Activated CD4-positive, alpha-beta T cell treated with anti-CD3 and anti-CD28 coated beads for 1 hour (primary cell): ENCODE measurements at regions not wholly inside any gene's neighbourhood (a gene's known extent, or its start where the extent isn't known, plus 50 kb on each side); places are given as distances from the start of the nearest gene placed in this dataset.
"Not testable (repeated sequence)": the region's sequence is repeated elsewhere in the genome, so short reads cannot be mapped to it uniquely, and the experiment has no call there.

Source experiments
- DNase-seq: peaks from one replicate; pipeline ENCODE4 v3.0.0-alpha.2; 2020

DNA sequence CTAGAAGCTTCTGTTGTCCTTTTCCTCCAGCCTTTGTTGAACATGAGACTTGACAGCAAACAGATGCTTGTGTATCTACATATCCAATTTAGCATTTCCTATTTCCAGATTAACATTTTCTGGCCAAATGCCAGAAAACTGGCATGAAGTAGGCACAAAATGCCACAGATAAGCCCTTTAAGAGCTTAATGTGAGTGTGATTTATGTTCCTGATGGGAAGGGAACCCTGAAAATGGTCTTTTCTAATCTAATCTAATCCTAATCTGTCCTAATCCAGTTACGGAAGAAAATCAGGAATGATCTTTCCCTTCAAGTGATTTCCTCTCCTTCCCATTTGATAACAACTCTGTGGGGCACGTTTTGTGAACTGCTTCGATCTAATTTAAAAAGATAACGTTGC, 133.0 kb upstream of the C1QTNF7 start:
- no peak for DNase-seq

DNA sequence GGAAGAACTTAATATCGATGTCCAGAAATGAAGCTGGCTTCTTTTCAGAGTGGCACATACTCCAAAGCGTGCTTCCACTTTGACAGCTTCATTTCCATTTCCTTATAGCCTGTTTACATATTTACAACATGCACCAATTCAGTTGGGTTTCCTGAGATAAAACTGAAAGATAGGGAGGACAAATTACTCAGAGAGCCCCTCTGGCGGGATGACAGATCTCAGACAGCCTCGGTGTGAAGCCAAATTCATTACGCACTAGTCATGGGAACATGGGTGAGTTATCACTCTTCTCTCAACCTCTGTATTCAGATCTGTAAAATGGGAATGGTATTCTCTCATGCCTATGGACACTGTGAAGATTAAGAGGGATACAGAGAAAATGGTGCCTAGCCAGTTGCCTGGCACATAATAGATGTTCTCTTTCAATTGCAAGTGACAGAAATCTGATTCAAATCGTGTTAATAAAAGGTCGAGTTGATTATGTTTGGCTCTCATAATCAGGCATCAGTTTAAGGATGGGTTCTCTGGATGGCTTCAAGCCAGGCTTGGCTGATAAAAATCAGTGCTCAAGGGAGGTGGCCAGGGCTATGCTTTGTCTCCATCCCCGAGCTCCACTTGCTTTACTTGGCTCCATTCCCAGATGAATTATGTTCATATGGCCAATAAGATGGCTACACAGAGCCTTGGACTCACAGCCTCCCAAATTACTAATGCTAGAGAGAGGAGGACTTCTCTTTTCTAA, 132.2 kb upstream of the C1QTNF7 start:
- no peak for DNase-seq

GRCh38 chr4:15297344-15297743, 130.5 kb upstream of the C1QTNF7 start:
- no peak for DNase-seq

DNA sequence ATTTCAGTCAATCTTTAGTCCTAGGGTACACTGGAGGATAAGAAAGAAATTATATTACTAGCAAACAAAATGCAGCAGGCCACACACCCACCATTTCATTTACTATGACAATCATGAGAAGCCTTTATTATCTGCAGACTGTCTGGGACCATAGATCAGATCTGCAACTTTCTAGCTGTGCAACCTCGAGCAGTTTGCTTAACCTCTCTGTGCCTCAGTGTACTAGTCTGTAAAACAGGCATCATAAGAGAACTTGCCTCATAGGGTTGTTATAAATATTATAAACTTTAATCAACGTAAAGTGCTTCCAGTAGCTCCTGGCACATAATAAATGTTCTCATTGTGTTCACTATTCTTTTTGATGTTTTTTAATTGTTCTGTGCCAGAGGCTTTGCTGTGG, 128.2 kb upstream of the C1QTNF7 start:
- DNase-seq = no peak

DNA sequence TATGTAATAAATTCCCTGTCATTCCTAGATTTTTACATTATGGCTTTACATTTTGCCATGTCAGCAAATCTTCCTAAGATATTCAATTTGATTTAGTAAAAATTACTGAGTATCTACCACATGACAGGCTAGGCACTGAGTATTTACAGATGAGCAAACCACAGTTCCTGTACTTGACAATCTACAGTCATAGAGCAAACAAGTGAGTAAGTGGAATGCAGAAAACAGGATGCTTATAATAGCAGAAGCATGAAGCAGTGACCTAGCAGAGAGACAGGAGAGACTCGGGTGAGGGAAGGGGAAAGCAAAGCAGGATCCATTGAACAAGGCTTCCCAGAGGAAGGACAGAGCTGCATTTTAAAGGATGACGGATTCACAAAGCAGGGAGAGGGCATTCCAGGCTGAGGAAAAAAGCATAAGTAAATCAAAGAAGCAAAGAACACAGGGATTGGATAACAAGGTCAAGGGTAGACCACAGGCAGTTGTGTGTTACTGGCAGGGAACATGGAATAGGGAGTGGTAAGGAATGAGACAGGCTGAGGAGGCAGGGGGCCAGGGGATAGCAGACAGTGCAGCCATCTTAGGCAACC, 124.7 kb upstream of the C1QTNF7 start:
- DNase-seq = no peak

- no peak for DNase-seq
Measured at GRCh38 chr4:15314974-15315373, 112.9 kb upstream of the C1QTNF7 start.

GRCh38 chr4:15317246-15317645, 110.6 kb upstream of the C1QTNF7 start:
- DNase-seq = no peak

GRCh38 chr4:15318621-15319348, 109.0 kb upstream of the C1QTNF7 start:
- no peak for DNase-seq

- no peak for DNase-seq
Measured at GRCh38 chr4:15320121-15320678, 107.6 kb upstream of the C1QTNF7 start.

GRCh38 chr4:15322006-15322405, 105.8 kb upstream of the C1QTNF7 start:
- no peak for DNase-seq

GRCh38 chr4:15325987-15326386, 101.8 kb upstream of the C1QTNF7 start:
- no peak for DNase-seq

- no peak for DNase-seq
Measured at GRCh38 chr4:15327311-15328298, 100.2 kb upstream of the C1QTNF7 start.

- no peak for DNase-seq
Measured at GRCh38 chr4:15331930-15332329, 95.9 kb upstream of the C1QTNF7 start.

GRCh38 chr4:15332377-15332776, 95.5 kb upstream of the C1QTNF7 start:
- DNase-seq = no peak

DNA sequence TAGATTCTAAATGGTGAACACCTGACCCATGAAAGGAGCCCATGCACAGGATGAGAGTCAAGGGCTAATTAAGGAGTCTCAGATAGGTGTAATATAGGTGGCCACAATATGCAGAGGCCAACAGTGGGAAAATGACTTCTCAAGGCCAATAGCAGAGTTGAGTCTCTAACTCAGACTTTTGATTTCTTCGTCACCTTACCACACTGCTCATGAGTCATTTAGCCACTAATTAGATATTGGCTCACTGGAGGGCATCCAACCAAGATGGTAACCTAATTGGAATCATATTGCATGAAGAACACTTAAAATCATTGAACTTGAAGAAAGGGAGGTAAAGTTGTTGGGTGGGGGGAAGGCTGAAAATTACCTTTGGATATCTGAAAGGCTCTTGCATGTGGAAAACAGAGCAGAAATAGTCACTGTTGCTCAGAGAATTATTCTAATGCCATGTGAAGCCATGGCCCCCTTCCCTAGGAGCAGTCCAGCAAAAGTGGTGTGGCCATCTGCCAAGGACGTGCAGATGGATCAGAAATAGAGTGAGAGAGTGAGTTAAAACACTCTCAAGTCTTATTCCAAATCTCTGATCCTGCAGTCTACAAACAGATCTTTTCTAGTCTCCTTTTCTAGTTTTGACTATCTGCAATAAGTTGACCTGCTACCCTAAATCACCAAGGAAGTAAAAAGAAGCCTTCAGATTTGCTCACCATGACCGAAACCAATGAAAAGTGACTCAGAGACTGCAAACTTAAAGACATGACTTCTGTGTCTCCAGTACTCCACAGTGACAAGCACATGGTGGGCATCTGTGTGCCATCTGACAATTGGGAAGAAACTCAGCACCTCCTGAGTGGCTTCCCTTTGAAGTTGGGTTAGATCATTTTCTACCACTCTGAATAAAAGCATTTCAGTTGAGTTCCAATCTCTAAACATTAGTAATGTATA, 93.9 kb upstream of the C1QTNF7 start:
- DNase-seq = no peak

DNA sequence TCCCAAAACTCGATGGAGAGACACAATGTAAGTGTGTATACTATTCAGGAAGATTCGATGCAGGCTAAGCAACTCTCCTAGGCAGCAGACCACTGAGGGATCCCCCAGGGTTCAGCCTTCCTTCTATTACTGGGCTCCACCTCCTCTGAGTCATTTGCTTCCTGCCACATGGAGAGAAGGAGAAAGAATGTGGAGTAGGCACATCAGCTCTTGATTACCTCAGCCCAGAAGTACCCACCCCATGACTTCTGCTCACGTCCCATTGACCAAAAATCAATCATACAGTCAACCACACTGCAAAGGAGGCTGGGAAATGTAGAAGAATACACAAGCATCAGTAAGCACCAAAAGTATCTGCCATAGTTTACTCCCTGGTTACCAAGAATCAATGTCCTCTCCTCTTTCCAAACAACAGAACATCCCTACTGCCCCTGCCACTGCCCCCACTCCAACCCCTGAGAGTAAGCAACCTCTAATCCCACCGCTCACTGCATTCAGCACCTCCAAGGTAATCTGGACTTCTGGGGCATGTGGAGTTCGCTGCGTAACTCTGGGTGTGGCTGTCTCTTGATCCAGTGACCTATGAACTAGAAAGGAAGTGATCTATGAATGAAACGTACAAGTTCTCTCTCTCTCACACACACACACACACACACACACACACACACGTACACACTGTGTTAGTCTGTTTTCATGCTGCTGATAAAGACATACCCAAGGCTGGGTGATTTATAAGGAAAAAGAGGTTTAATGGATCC, 91.2 kb upstream of the C1QTNF7 start:
- no peak for DNase-seq

DNA sequence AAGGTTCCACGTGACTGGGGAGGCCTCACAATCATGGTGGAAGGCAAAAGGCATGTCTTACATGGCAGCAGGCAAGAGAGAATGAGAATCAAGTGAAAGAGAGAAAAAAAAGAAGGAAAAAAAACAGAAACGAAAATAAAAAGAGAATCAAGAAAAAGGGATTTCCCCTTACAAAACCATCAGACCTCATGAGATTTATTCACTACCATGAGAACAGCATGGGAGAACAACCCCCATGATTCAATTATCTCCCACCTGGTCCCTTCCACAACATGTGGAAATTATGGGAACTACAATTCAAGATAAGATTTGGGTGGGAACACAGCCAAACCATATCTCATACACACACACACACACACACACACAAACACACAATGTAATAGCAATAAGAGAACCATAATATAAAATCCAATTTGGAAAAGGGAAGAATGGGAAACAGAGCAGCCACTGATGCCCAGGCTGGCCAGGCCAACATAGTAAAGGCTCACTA, 90.6 kb upstream of the C1QTNF7 start:
- not testable (repeated sequence) for DNase-seq

GRCh38 chr4:15339737-15340136, 88.1 kb upstream of the C1QTNF7 start:
- no peak for DNase-seq

DNA sequence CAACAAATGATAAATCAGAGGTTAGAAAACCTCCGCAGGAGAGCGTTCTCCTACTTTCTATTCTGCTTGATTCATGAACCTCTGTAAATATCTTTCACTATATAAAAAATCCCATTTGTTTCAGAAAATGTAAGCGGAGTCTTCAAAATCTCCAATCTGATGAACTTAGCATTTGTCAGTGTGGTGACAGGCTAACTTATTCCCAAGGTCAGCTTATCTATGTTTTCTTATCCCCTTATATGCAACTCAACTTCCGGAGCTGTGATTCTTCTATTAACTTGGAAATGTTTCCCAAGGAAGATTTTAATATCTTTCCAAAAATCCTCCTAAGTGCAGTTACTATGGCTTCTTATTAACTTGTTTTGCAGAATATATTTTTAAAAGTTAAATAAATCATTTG, 87.5 kb upstream of the C1QTNF7 start:
- no peak for DNase-seq
